NCI-H82 treated with DMSO at 0.1 percent for 48 hours (cell line): ENCODE measurements at regions not wholly inside any gene's neighbourhood (a gene's known extent, or its start where the extent isn't known, plus 50 kb on each side); places are given as distances from the start of the nearest gene placed in this dataset.

ENCODE experiments used
- DNase-seq: peaks from one replicate; lab custom pipeline; 2025; ENCODE audit not compliant: unreplicated experiment; lab: John Stamatoyannopoulos, UW

GRCh38 chr3:16050641-16051467, 123.6 kb upstream of the GALNT15 start:
- no peak for DNase-seq

DNA sequence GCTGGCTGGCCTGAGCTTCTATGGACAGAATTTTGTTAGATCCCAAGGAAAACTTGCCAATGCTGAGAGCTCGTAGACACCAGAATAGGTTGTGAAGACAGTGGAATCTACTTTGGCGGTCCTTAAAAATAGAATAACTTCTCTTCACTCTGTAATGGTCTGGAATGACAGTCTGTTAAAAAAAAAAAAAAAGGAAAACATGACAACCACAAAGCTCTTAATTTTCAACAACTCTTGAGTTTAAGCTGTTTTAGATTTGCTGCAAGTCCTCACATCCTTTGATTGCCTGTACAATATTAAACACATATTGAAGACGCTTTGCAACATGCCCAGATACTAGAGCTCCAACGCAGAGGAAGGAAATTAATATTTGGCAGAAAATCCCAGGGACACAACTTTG, 122.8 kb upstream of the GALNT15 start:
- no peak for DNase-seq

GRCh38 chr3:16052964-16053363, 121.5 kb upstream of the GALNT15 start:
- no peak for DNase-seq

DNA sequence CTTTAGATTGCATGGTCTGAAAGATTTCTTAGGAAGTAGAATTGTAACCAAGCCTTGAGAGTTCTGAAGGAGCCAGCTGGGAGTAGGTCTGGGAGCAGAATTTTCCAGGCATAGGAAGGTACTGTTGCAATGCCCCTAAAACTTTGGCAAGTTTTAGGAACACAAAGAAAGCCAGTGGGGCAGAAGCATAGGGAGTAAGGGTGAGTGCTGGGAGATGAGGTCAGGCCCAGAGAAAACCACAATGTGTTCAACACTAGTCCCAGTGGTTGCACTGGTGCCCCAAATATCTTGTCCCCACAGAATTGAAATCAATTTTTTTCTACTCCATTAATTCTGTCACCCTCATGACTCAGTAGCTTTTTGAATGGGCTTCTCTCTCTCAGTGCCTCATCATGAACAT, 120.7 kb upstream of the GALNT15 start:
- DNase-seq = no peak

DNA sequence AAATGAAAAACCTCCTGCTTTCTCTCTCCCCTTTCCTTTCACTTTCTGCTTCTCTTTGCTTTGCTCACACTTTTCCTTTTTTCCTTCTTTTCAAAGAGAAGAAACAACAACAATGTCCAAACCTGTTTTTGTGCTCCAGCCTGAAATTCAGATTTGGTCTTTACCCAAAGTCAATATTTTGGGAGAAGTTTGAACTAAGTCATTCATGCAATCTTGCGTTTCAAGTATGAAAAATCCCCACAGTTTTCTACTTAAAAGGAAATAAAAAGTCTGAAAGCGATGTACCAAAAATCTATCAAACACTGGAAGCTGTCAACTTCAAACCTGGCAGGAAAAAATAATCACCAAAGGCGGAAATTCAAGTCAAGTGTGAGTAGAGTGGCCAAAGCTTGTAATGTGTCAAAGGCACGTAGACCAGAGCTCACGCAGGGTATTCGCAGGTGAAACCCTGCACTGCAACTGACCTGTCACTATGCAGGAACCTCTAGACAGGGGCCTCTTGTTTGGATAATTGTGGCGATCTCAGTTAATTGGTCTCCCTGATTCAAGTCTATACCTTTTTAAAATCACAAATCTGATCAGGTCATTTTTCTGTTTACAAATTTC, 118.8 kb upstream of the GALNT15 start:
- DNase-seq = no peak

- DNase-seq = no peak
Measured at GRCh38 chr3:16056217-16056616, 118.3 kb upstream of the GALNT15 start.

DNA sequence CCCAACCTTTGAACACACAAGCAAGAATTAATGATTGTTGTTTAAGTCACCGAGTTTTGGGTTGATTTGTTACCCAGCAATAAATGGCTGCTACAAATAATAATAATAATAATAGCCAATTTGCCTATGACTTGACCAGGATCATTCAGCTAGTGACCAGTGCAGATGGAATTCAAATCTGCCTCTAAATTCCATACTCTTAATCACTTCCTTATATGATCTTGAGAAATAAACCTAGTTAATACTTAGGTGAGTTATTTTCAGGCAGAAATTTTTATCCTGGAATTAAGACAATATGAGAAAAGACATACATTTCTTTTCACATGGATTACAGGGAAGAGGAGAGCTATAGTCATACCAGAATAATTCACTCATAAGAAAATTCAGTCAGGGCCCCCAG, 116.0 kb upstream of the GALNT15 start:
- no peak for DNase-seq

- DNase-seq = no peak
Measured at GRCh38 chr3:16059081-16059537, 115.4 kb upstream of the GALNT15 start.

DNA sequence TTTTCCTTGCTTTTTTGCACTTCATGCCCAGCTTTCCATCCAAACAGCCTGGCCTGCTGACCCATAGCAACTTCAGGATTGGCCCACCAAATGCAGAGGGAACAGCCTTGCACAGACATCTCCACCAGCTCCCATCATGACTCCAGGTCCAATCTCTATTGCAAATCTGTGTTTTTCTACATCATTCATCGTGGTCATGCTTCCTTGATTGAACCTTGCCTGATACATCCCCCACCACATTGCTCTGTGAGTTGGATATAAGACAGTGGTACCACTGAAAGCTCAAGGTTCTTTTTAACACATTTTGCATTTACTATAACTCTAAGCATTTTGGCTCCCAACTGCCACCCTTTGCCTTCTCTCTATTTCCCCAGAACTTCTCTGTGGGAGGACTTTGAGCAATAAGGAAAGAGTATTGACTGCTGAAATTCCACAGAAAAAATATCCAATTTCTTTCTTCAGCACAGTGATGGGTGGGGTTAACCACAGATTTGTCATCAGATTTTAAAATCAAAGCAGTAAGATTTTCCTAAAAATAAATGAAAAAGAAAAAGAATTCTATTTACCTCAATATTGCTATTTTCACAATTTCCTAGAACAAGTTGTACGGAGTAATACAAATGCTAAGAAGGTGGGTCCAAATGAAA, 114.6 kb upstream of the GALNT15 start:
- DNase-seq = no peak

GRCh38 chr3:16060358-16060852, 114.1 kb upstream of the GALNT15 start:
- no peak for DNase-seq

- DNase-seq = no peak
Measured at GRCh38 chr3:16060945-16061344, 113.5 kb upstream of the GALNT15 start.

DNA sequence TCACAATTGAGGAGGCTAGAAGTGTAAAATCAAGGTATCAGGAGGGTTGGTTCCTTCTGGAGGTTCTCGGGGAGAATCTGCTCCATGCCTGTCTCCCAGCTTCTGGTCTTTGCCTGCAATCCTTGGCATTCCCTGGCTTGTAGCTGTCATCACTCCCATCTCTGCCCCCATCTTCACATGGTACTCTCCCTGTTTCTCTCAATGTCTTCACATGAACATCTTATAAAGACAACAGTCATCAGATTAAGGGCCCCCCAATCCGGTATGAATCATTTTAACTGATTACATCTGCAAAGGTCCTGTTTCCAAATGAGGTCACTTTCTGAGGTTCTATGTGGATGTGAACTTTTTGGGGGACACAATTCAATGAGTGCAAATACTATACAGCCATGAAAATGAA, 113.0 kb upstream of the GALNT15 start:
- no peak for DNase-seq

- DNase-seq = no peak
Measured at GRCh38 chr3:16063603-16064002, 110.9 kb upstream of the GALNT15 start.

DNA sequence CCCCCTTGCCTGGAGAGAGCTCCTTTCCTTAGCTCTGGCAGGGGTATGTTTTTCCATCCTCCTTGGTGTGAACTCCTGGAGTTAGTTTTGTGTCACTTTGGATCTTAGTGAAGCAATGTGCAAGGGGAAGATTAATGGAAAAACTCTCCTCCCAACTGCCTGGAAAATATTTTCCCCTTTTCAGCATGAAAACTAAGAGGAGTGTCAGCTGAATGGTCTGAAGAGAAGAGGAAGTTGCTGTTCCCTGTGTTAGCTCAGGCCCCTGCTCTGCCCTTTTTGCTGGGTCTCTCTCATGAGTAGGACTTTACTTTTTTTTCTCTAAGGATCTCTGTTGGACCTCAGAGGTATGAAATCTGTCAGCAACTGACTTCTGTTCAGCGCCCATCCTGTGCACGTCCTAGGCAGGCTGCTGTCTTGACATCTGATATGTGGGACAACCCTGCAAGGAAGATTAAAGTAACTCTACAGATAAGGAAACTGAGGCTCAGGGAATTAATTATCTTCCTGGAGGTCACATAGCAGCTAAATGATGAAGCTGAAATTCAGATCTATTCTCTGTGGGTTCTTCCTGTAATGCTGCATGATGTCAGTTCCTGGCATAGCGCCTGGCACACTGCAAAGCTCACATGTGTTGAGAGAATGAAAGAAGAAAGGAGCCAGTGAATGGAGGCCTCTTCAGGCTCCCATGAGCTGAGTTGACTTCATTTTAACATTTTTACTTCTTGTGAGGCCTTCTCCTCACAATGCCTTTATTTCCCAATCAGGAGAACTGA, 109.7 kb upstream of the GALNT15 start:
- DNase-seq = no peak

DNA sequence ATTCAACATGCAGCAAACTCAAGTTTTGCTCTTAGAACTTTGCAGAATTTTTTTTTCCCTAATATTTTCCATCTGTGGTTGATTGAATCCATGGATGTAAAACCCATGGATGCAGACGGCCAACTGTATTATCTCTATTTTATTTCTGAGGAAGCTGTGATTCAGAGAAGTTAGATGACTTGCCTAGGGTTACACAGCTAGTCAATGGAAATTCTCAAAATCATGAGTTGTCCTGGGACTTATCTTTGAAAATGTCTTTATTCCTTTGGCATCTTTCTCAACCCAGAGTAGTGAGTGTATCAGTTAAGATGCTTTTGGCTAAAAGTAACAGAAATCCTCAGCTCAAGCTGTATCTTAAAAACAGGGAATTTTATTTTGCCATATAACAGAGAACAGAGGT, 107.9 kb upstream of the GALNT15 start:
- no peak for DNase-seq

DNA sequence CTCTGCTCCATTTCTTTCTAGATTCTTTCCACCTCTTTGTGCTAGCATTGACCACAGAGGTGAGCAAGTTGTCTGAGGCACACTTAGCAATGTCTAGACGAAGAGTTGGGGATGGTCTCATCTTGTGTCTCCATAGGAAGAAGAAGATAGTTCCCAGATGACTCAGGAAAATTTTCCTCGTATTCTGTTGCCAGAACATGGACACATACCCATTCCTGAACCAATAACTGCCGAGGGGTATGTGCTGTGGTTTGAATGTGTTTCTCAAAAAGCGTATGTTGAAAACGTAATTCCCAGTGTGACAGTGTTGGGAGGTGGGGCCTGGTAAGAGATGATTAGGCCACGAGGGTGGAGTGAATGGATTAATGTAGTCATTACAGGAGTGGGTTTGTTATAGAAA, 107.5 kb upstream of the GALNT15 start:
- no peak for DNase-seq

DNA sequence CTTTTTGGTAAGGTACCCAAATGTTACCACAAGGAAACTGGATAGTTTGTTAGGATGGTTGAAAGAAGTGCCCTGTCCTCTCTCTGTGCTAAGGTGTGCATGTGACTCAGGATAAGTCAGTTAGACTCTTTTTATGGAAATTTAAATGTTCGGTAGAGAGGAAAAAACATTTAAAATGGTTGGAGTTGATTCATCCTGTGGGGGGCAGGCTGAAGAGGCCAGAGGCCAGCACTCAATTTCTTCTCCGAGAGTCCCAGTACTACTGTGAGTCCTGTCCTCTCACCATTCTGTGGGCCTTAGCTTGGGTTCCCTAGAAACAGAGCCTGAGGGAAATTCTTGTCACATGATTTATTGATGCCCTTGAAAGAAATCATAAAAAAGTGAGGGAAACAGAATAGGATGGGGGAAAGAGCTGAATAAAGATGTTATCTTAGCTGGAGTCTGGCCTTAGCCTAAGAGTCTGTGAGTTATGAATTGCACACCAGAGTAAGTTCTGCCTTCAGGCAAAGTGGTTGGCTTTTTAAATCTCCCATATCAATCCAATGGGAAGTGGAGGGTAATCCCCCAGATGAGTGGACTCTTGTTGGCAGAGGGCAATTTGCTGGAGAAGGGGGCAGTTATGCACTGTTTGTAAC, 106.5 kb upstream of the GALNT15 start:
- no peak for DNase-seq

GRCh38 chr3:16069149-16069922, 105.1 kb upstream of the GALNT15 start:
- no peak for DNase-seq

- DNase-seq = no peak
Measured at GRCh38 chr3:16070707-16071106, 103.8 kb upstream of the GALNT15 start.

- no peak for DNase-seq
Measured at GRCh38 chr3:16071206-16071605, 103.3 kb upstream of the GALNT15 start.
